Gastroesophageal sphincter (tissue), 4 donors: ENCODE measurements at regions not wholly inside any gene's neighbourhood (a gene's known extent, or its start where the extent isn't known, plus 50 kb on each side); places are given as distances from the start of the nearest gene placed in this dataset.

Experiments used
- ATAC-seq: fragments of 150-250 bp; one replicate; pipeline ENCODE4 v1.9.1; 2016; ENCODE audit warnings: mild to moderate bottlenecking, moderate library complexity
- H3K27ac ChIP-seq, 4 donors: fragments of 200-600 bp; sonication (generic) in 3 of 4; 1 replicate in 3 of 4; 2 replicates in 1 of 4; pipeline ENCODE4 v1.5.1; 2016 to 2019
- H3K27me3 ChIP-seq: fragments of 200-600 bp; sonication (generic); one replicate; pipeline ENCODE4 v1.5.1; 2019
- H3K36me3 ChIP-seq, 2 donors: fragments of 200-600 bp; sonication (generic); one replicate each; pipeline ENCODE4 v1.5.1; 2019; ENCODE audit warnings: control low read depth in 1 of 2
- H3K4me1 ChIP-seq, 3 donors: fragments of 200-600 bp; sonication (generic); 1 replicate in 2 of 3; 2 replicates in 1 of 3; pipeline ENCODE4 v1.5.1; 2016 to 2019; ENCODE audit warnings: control low read depth in 2 of 3
- H3K4me3 ChIP-seq, 2 donors: fragments of 200-600 bp; sonication (generic); one replicate each; pipeline ENCODE4 v1.5.1; 2019; ENCODE audit warnings: mild to moderate bottlenecking in 1 of 2, moderate library complexity in 1 of 2
- H3K9me3 ChIP-seq, 3 donors: fragments of 200-600 bp; sonication (generic); one replicate each; pipeline ENCODE4 v1.5.1; 2017 to 2019; ENCODE audit warnings: control low read depth in 2 of 3
- EP300 ChIP-seq: sonication (generic); formaldehyde crosslinking; IDR thresholded peaks from one replicate; pipeline ENCODE4 v1.6.1; 2017; ENCODE audit warnings: antibody characterized with exemption, mild to moderate bottlenecking
- POLR2A ChIP-seq, 2 donors: fragments of 450-650 bp; IDR thresholded peaks; one replicate each; pipeline ENCODE4 v1.6.1; 2017; ENCODE audit warnings: antibody characterized with exemption in 2 of 2, mild to moderate bottlenecking in 2 of 2, moderate library complexity in 1 of 2
- POLR2AphosphoS5 ChIP-seq: sonication (generic); formaldehyde crosslinking; IDR thresholded peaks from one replicate; pipeline ENCODE4 v1.6.1; 2017; ENCODE audit warnings: antibody characterized with exemption
- WGBS, 2 donors: methylation state at CpG; one replicate each; pipeline ENCODE4 v1.1.5; 2018; ENCODE audit warnings: low coverage in 1 of 2; 5-methylcytosine and 5-hydroxymethylcytosine counted together
- TF ChIP-seq, protein P1 (sequence below), 4 experiments: fragments of 200-600 bp in 2 of 4; fragments of 450-650 bp in 2 of 4; sonication (generic) in 1 of 4; IDR thresholded peaks; one replicate each; pipeline ENCODE4 v1.5.1; 2017 to 2019; ENCODE audit warnings: antibody characterized with exemption in 4 of 4, mild to moderate bottlenecking in 2 of 4, moderate library complexity in 2 of 4

GRCh38 chr12:104873374-104873773 is 84.7 kb downstream of the SLC41A2 start:
- no peaks in the 10 kb centered on the region for H3K36me3 ChIP-seq
- TF ChIP-seq POLR2AphosphoS5 = no peak
- no peak for TF ChIP-seq EP300
- TF ChIP-seq, protein P1, sequence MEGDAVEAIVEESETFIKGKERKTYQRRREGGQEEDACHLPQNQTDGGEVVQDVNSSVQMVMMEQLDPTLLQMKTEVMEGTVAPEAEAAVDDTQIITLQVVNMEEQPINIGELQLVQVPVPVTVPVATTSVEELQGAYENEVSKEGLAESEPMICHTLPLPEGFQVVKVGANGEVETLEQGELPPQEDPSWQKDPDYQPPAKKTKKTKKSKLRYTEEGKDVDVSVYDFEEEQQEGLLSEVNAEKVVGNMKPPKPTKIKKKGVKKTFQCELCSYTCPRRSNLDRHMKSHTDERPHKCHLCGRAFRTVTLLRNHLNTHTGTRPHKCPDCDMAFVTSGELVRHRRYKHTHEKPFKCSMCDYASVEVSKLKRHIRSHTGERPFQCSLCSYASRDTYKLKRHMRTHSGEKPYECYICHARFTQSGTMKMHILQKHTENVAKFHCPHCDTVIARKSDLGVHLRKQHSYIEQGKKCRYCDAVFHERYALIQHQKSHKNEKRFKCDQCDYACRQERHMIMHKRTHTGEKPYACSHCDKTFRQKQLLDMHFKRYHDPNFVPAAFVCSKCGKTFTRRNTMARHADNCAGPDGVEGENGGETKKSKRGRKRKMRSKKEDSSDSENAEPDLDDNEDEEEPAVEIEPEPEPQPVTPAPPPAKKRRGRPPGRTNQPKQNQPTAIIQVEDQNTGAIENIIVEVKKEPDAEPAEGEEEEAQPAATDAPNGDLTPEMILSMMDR (IDR thresholded peaks at IDR 0.05) = no peak
- no peak for TF ChIP-seq POLR2A (IDR thresholded peaks at IDR 0.05)
- 69 to 76% methylated on average over 2 of the region's 2 CpGs for WGBS, 2 donors
- ATAC-seq = no peak
- no peak overlapping the region for H3K4me3 ChIP-seq
- H3K27ac ChIP-seq = no peak overlapping the region
- no peaks in the 10 kb centered on the region for H3K4me1 ChIP-seq
- no peaks in the 10 kb centered on the region for H3K9me3 ChIP-seq
- H3K27me3 ChIP-seq = no peaks in the 10 kb centered on the region

DNA sequence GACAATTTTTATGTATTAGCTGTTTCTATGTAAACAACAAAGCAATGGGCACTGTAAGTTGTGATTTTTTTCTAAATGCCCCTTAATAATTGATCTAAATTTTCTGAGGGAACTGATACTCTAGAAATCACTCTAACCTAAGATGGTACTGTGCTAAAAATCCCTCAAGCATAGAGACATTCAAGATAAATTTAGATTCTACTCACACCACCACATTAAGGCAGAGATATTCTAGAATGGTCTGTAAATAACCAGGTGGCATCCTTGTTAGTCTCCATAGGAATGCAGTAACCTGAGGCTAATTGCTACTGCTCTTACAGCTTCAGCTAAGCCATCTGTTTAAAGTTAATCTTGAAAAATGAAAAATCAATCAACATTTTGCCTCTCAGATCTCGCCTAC is 87.3 kb downstream of the SLC41A2 start:
- Histone ChIP-seq H3K36me3 (no peaks in the 10 kb centered on the region), H3K4me3 (no peak overlapping the region), H3K27ac (no peak overlapping the region), H3K27me3 (no peaks in the 10 kb centered on the region), H3K4me1 (no peaks in the 10 kb centered on the region), H3K9me3 (no peaks in the 10 kb centered on the region)
- WGBS, 2 donors = 95 to 100% methylated on average over 1 of the region's 1 CpG
- TF ChIP-seq, protein P1 (IDR thresholded peaks at IDR 0.05) = no peak
- TF ChIP-seq POLR2AphosphoS5 = no peak
- ATAC-seq = no peak

- Histone ChIP-seq H3K36me3 (no peaks in the 10 kb centered on the region), H3K4me3 (no peak overlapping the region), H3K27ac (no peak overlapping the region), H3K27me3 (no peaks in the 10 kb centered on the region), H3K4me1 (no peaks in the 10 kb centered on the region), H3K9me3 (no peaks in the 10 kb centered on the region)
- ATAC-seq = no peak
- TF ChIP-seq EP300 (no peak), POLR2A (IDR thresholded peaks at IDR 0.05) (no peak), POLR2AphosphoS5 (no peak)
- TF ChIP-seq, protein P1 (IDR thresholded peaks at IDR 0.05) = no peak
- 44 to 58% methylated on average over 2 of the region's 2 CpGs for WGBS, 2 donors
Observed at GRCh38 chr12:104866291-104866690, 91.8 kb downstream of the SLC41A2 start.

DNA sequence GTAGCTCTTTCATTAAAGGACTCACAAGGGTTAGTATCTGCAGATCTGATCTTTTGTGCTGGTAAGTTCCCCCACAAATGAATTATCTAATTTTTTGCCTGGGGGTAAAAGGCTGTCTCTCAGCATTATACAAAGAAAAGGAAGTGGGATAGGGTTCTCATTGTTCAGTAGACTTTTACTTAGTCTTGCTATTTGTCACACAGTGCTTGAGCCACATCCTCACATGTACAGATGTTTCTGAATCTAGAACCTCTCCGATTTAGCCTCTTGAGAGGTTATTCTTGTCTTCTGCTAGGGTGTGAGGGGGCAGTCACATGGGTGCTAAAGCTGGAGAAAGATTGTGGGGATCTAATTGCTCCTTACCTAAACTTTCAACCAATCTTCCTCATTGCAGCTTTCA is 93.0 kb downstream of the SLC41A2 start:
- Histone ChIP-seq H3K36me3 (no peaks in the 10 kb centered on the region), H3K27ac (no peak overlapping the region), H3K9me3 (no peaks in the 10 kb centered on the region), H3K27me3 (no peaks in the 10 kb centered on the region), H3K4me1 (no peaks in the 10 kb centered on the region), H3K4me3 (no peak overlapping the region)
- TF ChIP-seq EP300 (no peak), POLR2AphosphoS5 (no peak)
- TF ChIP-seq, protein P1 (IDR thresholded peaks at IDR 0.05) = no peak
- no peak for ATAC-seq
- 100% methylated on average over 1 of the region's 1 CpG; no CpG with 5 or more reads in 1 of the 2 donors for WGBS, 2 donors

DNA sequence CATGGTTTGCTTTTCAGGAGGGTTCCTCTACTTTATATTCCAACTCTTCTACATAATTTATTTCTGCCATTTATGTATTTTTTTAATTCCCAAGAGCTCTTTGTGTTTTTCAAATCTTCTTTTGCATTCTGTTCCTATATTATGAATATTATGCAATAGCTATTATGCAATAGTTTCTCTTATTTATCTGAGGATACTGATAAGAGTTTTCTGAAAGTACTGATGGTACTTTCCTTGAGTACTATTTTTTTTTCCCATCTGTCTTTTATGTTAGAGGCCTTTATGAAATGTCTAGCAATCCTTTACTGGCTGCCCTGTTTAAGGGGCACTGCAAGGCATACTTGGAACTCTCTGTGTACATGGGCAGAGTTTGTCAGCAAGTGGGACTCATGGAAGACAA is 93.4 kb downstream of the SLC41A2 start:
- Histone ChIP-seq H3K27me3 (no peaks in the 10 kb centered on the region), H3K9me3 (no peaks in the 10 kb centered on the region), H3K4me1 (no peaks in the 10 kb centered on the region), H3K4me3 (no peak overlapping the region), H3K36me3 (no peaks in the 10 kb centered on the region), H3K27ac (no peak overlapping the region)
- ATAC-seq = no peak
- TF ChIP-seq EP300 = no peak
- TF ChIP-seq POLR2A (IDR thresholded peaks at IDR 0.05) = no peak
- TF ChIP-seq POLR2AphosphoS5 = no peak
- TF ChIP-seq, protein P1 (IDR thresholded peaks at IDR 0.05) = no peak
